Esophagus squamous epithelium (tissue), 5 donors: ENCODE measurements at regions not wholly inside any gene's neighbourhood (a gene's known extent, or its start where the extent isn't known, plus 50 kb on each side); places are given as distances from the start of the nearest gene placed in this dataset.

Source experiments
- DNase-seq: peaks from one replicate; lab custom pipeline; 2025; lab: John Stamatoyannopoulos, UW
- H3K27ac ChIP-seq, 4 donors: fragments of 200-600 bp; sonication (generic); one replicate each; pipeline ENCODE4 v1.5.1; 2016 to 2019; ENCODE audit warnings: mild to moderate bottlenecking in 1 of 4
- H3K27me3 ChIP-seq, 4 donors: fragments of 200-600 bp; sonication (generic); 1 replicate in 3 of 4; 2 replicates in 1 of 4; pipeline versions ENCODE4 v1.5.1 to v1.6.0; 2017 to 2021; ENCODE audit warnings: antibody characterized with exemption in 1 of 4
- H3K36me3 ChIP-seq, 3 donors: fragments of 200-600 bp; sonication (generic); one replicate each; pipeline ENCODE4 v1.5.1; 2016 to 2019
- H3K4me1 ChIP-seq, 3 donors: fragments of 200-600 bp; sonication (generic); one replicate each; pipeline ENCODE4 v1.5.1; 2017 to 2019
- H3K4me3 ChIP-seq, 4 donors: fragments of 200-600 bp; sonication (generic); 1 replicate in 3 of 4; 2 replicates in 1 of 4; pipeline ENCODE4 v1.5.1; 2016 to 2019; ENCODE audit warnings: mild to moderate bottlenecking in 2 of 4, moderate library complexity in 1 of 4
- H3K9me3 ChIP-seq, 3 donors: fragments of 200-600 bp; sonication (generic); one replicate each; pipeline ENCODE4 v1.5.1; 2016 to 2019
- CTCF ChIP-seq, 6 experiments: fragments of 450-650 bp in 4 of 6; fragments of 200-600 bp in 2 of 6; sonication (generic) in 2 of 6; IDR thresholded peaks; one replicate each; pipeline ENCODE4 v1.5.1; 2016 to 2019; ENCODE audit warnings: antibody characterized with exemption in 6 of 6, mild to moderate bottlenecking in 4 of 6, moderate library complexity in 4 of 6
- POLR2A ChIP-seq, 4 donors: fragments of 450-650 bp; IDR thresholded peaks; one replicate each; pipeline ENCODE4 v1.6.1; 2017; ENCODE audit warnings: antibody characterized with exemption in 4 of 4, mild to moderate bottlenecking in 4 of 4, moderate library complexity in 3 of 4
- WGBS, 2 donors: methylation state at CpG; one replicate each; pipeline ENCODE4 v1.1.5; 2018; 5-methylcytosine and 5-hydroxymethylcytosine counted together
- intact Hi-C: fragments of 100-400 bp; cut with DNase I; formaldehyde crosslinking; loops from one replicate; pipeline ENCODE4 v1.15.0; 2022
- donor health status: DM: yes; HTN: yes; CAD: no.

GRCh38 chr16:64253096-64253495, 868.8 kb downstream of the CDH11 start:
- H3K4me3 ChIP-seq = no peak overlapping the region
- H3K27ac ChIP-seq = no peak overlapping the region
- no peak for DNase-seq
- H3K27me3 ChIP-seq = no peaks in the 10 kb centered on the region
- TF ChIP-seq CTCF (IDR thresholded peaks at IDR 0.05) (no peak), POLR2A (IDR thresholded peaks at IDR 0.05) (no peak)
- H3K36me3 ChIP-seq = no peaks in the 10 kb centered on the region
- intact Hi-C loops = no loop called here
- no peaks in the 10 kb centered on the region for H3K4me1 ChIP-seq
- no peaks in the 10 kb centered on the region for H3K9me3 ChIP-seq

- intact Hi-C loops = no loop called here
- no peak for TF ChIP-seq POLR2A (IDR thresholded peaks at IDR 0.05)
- TF ChIP-seq CTCF (IDR thresholded peaks at IDR 0.05) = no peak
- H3K27ac ChIP-seq = no peak overlapping the region
- H3K4me3 ChIP-seq = no peak overlapping the region
- no peaks in the 10 kb centered on the region for H3K9me3 ChIP-seq
- H3K36me3 ChIP-seq = no peaks in the 10 kb centered on the region
- WGBS, 2 donors = 64 to 68% methylated on average over 2 of the region's 2 CpGs
- DNase-seq = no peak
- H3K4me1 ChIP-seq = no peaks in the 10 kb centered on the region
- no peaks in the 10 kb centered on the region for H3K27me3 ChIP-seq
Measured at GRCh38 chr16:64251742-64252141, 870.1 kb downstream of the CDH11 start.

GRCh38 chr16:64250866-64251265, 871.0 kb downstream of the CDH11 start:
- Histone ChIP-seq H3K27me3 (no peaks in the 10 kb centered on the region), H3K27ac (no peak overlapping the region), H3K4me3 (no peak overlapping the region), H3K9me3 (no peaks in the 10 kb centered on the region), H3K36me3 (no peaks in the 10 kb centered on the region), H3K4me1 (no peaks in the 10 kb centered on the region)
- DNase-seq = no peak
- no peak for TF ChIP-seq POLR2A (IDR thresholded peaks at IDR 0.05)
- TF ChIP-seq CTCF (IDR thresholded peaks at IDR 0.05) = no peak
- intact Hi-C loops = no loop called here
- WGBS, 2 donors = 48 to 74% methylated on average over 1 of the region's 1 CpG

GRCh38 chr16:64242492-64242891, 879.4 kb downstream of the CDH11 start:
- WGBS, 2 donors = 57 to 66% methylated on average over 6 of the region's 6 CpGs
- intact Hi-C loops = no loop called here
- no peaks in the 10 kb centered on the region for H3K9me3 ChIP-seq
- no peaks in the 10 kb centered on the region for H3K4me1 ChIP-seq
- DNase-seq = no peak
- TF ChIP-seq POLR2A (IDR thresholded peaks at IDR 0.05) (no peak), CTCF (IDR thresholded peaks at IDR 0.05) (no peak)
- H3K36me3 ChIP-seq = no peaks in the 10 kb centered on the region
- no peaks in the 10 kb centered on the region for H3K27me3 ChIP-seq
- no peak overlapping the region for H3K4me3 ChIP-seq
- H3K27ac ChIP-seq = no peak overlapping the region

- no peaks in the 10 kb centered on the region for H3K27me3 ChIP-seq
Measured at GRCh38 chr16:64240586-64240985, 881.3 kb downstream of the CDH11 start.

More at GRCh38 chr16:64240586-64240985, 881.3 kb downstream of the CDH11 start:
- Histone ChIP-seq H3K4me3 (no peak overlapping the region), H3K27ac (no peak overlapping the region), H3K9me3 (no peaks in the 10 kb centered on the region), H3K4me1 (no peaks in the 10 kb centered on the region), H3K36me3 (no peaks in the 10 kb centered on the region)
- TF ChIP-seq POLR2A (IDR thresholded peaks at IDR 0.05) (no peak), CTCF (IDR thresholded peaks at IDR 0.05) (no peak)
- intact Hi-C loops = no loop called here
- DNase-seq = no peak
